Breast epithelium (tissue), 4 donors: ENCODE measurements at regions not wholly inside any gene's neighbourhood (a gene's known extent, or its start where the extent isn't known, plus 50 kb on each side); places are given as distances from the start of the nearest gene placed in this dataset.
"Not testable (repeated sequence)": the region's sequence is repeated elsewhere in the genome, so short reads cannot be mapped to it uniquely, and the experiment has no call there.

ENCODE experiments used
- DNase-seq, 2 donors: peaks; one replicate each; pipeline ENCODE4 v3.0.0-alpha.2; 2019; ENCODE audit warnings: low spot score in 2 of 2
- H3K27ac ChIP-seq, 2 donors: fragments of 200-600 bp; sonication (generic) in 1 of 2; one replicate each; pipeline ENCODE4 v1.5.1; 2016 to 2019; ENCODE audit warnings: mild to moderate bottlenecking in 1 of 2
- H3K27me3 ChIP-seq, 2 donors: fragments of 200-600 bp; sonication (generic) in 1 of 2; one replicate each; pipeline versions ENCODE4 v1.5.1 to v1.6.0; 2017 to 2019; ENCODE audit warnings: control low read depth in 1 of 2, mild to moderate bottlenecking in 1 of 2
- H3K36me3 ChIP-seq: fragments of 200-600 bp; one replicate; pipeline ENCODE4 v1.5.1; 2019
- H3K4me1 ChIP-seq, 2 donors: fragments of 200-600 bp; sonication (generic); one replicate each; pipeline ENCODE4 v1.5.1; 2016 to 2019; ENCODE audit warnings: control low read depth in 1 of 2
- H3K4me3 ChIP-seq, 3 donors: fragments of 200-600 bp; sonication (generic); 1 replicate in 2 of 3; 2 replicates in 1 of 3; pipeline ENCODE4 v1.5.1; 2016 to 2019; ENCODE audit warnings: mild to moderate bottlenecking in 3 of 3, moderate library complexity in 2 of 3
- H3K9me3 ChIP-seq, 2 donors: fragments of 200-600 bp; sonication (generic) in 1 of 2; one replicate each; pipeline ENCODE4 v1.5.1; 2016 to 2019; ENCODE audit warnings: control low read depth in 1 of 2
- CTCF ChIP-seq, 3 donors: fragments of 450-650 bp; IDR thresholded peaks; one replicate each; pipeline ENCODE4 v1.5.1; 2016 to 2017; ENCODE audit warnings: antibody characterized with exemption in 3 of 3, mild to moderate bottlenecking in 3 of 3, moderate library complexity in 3 of 3
- POLR2A ChIP-seq: fragments of 450-650 bp; IDR thresholded peaks from one replicate; pipeline ENCODE4 v1.6.1; 2016; ENCODE audit warnings: antibody characterized with exemption, mild to moderate bottlenecking, moderate library complexity
- POLR2AphosphoS5 ChIP-seq, 3 donors: sonication (generic); formaldehyde crosslinking; IDR thresholded peaks; one replicate each; pipeline ENCODE4 v1.6.1; 2017; ENCODE audit warnings: antibody characterized with exemption in 3 of 3
- intact Hi-C: fragments of 100-400 bp; cut with DNase I; formaldehyde crosslinking; loops from one replicate; pipeline ENCODE4 v1.15.1; 2023; ENCODE audit warnings: low total_unique reads

DNA sequence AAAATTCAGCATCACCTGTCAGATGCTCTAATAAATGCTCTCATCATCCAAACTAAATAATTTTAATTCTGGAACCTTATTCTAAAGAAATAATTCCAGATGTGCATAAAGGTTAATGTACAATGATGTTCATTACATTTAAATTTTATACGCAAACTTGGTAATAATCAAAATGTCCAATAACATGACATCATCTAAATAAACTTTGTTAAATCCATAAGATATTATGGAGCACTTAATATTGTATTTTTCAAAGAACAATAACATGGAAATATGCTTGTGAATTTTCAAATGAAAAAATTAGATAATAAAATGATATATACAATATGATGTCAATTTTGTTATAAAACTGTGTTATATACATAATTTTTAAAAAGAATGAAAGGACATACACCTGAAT, 92.1 kb upstream of the ZCCHC13 start:
- intact Hi-C loops: no loop called here
- H3K36me3 ChIP-seq: no peaks in the 10 kb centered on the region
- H3K27me3 ChIP-seq: peaks cover 0 to 22% of the 10 kb centered on the region in 2 donors
- H3K9me3 ChIP-seq: no peaks in the 10 kb centered on the region
- no peak for DNase-seq
- H3K27ac ChIP-seq: no peak overlapping the region
- no peaks in the 10 kb centered on the region for H3K4me1 ChIP-seq
- no peak overlapping the region for H3K4me3 ChIP-seq
- TF ChIP-seq CTCF (IDR thresholded peaks at IDR 0.05) (no peak), POLR2A (no peak), POLR2AphosphoS5 (IDR thresholded peaks at IDR 0.05) (no peak)

DNA sequence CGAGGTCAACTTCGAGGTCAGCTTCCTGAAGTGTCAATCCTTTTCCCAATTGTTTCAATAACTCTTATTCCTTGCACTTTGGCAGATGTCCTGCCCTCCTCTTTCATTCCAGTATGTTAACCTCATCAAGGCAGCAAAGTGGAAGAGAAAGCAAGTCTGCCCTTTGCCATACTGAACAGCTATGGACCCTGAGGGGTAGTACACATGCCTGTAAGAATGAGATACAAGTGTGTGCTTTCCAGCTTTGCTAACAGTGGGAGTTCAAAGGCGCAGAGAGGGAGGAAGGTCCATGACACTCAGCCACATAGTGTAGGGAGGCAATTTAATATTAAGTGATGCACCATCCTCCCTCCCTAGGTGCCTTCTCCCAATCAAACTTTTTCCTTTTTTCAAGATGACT, 96.4 kb upstream of the ZCCHC13 start:
- no peak for DNase-seq
- Histone ChIP-seq H3K4me1 (no peaks in the 10 kb centered on the region), H3K27ac (no peak overlapping the region), H3K27me3 (peaks cover 0 to 17% of the 10 kb centered on the region in 2 donors), H3K9me3 (no peaks in the 10 kb centered on the region), H3K4me3 (no peak overlapping the region), H3K36me3 (no peaks in the 10 kb centered on the region)
- intact Hi-C loops: no loop called here
- no peak for TF ChIP-seq CTCF (IDR thresholded peaks at IDR 0.05)
- TF ChIP-seq POLR2AphosphoS5 (IDR thresholded peaks at IDR 0.05): no peak
- no peak for TF ChIP-seq POLR2A

GRCh38 chrX:74195605-74196004, 108.4 kb upstream of the ZCCHC13 start:
- intact Hi-C loops: no loop called here
- peaks cover 0 to 27% of the 10 kb centered on the region in 2 donors for H3K27me3 ChIP-seq
- H3K4me1 ChIP-seq: no peaks in the 10 kb centered on the region
- DNase-seq: no peak
- TF ChIP-seq CTCF (IDR thresholded peaks at IDR 0.05): no peak
- no peak for TF ChIP-seq POLR2A
- no peak for TF ChIP-seq POLR2AphosphoS5 (IDR thresholded peaks at IDR 0.05)
- H3K27ac ChIP-seq: no peak overlapping the region
- H3K36me3 ChIP-seq: no peaks in the 10 kb centered on the region
- H3K9me3 ChIP-seq: no peaks in the 10 kb centered on the region
- no peak overlapping the region for H3K4me3 ChIP-seq

- Histone ChIP-seq H3K4me1 (no peaks in the 10 kb centered on the region), H3K36me3 (no peaks in the 10 kb centered on the region), H3K4me3 (no peak overlapping the region), H3K27me3 (peaks cover 0 to 27% of the 10 kb centered on the region in 2 donors), H3K9me3 (no peaks in the 10 kb centered on the region), H3K27ac (no peak overlapping the region)
- TF ChIP-seq CTCF (IDR thresholded peaks at IDR 0.05): no peak
- TF ChIP-seq POLR2AphosphoS5 (IDR thresholded peaks at IDR 0.05): no peak
- TF ChIP-seq POLR2A: no peak
- no peak for DNase-seq
- intact Hi-C loops: no loop called here
Observed at GRCh38 chrX:74195120-74195519, 108.9 kb upstream of the ZCCHC13 start.

DNA sequence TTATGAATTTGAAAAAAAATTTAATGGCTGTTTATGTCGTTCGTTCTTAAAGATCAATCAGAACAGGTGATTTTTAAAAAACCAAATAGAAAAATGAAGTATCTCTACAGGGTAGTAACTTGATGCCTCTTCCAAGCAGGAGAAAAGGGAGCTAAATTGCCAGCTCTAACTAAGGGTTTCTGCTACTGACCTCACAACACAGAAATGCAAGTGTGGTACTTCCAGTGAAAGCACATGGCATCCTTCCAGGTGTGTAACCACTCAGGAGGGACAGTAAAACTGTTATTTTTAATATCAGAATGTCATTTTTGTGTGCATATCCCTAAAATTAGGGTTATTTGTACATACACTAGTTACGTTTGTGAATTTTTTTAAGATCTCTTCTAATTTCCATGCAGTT, 116.8 kb upstream of the ZCCHC13 start:
- H3K4me3 ChIP-seq: no peak overlapping the region
- intact Hi-C loops: no loop called here
- H3K4me1 ChIP-seq: no peaks in the 10 kb centered on the region
- H3K9me3 ChIP-seq: peaks cover 0 to 5% of the 10 kb centered on the region in 2 donors
- H3K36me3 ChIP-seq: no peaks in the 10 kb centered on the region
- no peak for DNase-seq
- no peak overlapping the region for H3K27ac ChIP-seq
- H3K27me3 ChIP-seq: peaks cover 0 to 15% of the 10 kb centered on the region in 2 donors
- no peak for TF ChIP-seq CTCF (IDR thresholded peaks at IDR 0.05)
- TF ChIP-seq POLR2A: no peak
- no peak for TF ChIP-seq POLR2AphosphoS5 (IDR thresholded peaks at IDR 0.05)

DNA sequence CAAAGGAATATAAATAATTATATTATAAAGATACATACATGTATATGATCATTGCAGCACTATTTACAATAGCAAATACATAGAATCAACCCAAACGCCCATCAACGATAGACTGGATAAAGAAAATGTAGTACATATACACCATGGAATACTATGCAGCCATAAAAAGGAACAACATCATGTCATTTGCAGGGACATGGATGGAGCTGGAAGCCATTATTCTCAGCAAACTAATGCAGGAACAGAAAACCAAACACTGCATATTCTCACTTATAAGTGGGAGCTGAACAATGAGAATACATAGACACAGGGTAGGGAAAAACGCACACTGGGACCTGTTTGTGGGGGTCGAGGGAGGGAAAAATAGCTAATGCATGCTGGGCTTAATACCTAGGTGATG, 120.9 kb upstream of the ZCCHC13 start:
- intact Hi-C loops: not testable (repeated sequence)

DNA sequence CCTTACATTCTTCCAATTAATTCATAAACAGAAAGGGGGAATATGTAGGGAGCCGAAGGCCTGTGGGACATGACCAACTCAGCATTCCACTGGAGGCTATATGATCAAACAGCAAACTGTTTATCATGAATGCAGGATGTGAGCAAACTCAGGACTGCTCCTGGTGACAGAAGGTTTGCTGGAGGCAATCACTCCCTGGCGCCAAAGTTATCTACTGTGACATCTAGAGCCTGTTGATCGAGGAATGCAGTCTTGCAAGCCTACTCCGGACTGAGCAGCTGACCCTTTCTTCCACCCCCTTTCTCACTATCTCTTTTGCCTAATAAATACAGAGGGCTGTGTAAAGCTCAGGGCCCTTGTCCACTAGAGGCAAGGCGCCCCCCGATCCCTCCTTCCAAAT, 122.0 kb upstream of the ZCCHC13 start:
- H3K4me1 ChIP-seq, H3K4me3 ChIP-seq, H3K27ac ChIP-seq, H3K36me3 ChIP-seq, H3K9me3 ChIP-seq, DNase-seq, intact Hi-C loops: not testable (repeated sequence)
- H3K27me3 ChIP-seq: peaks cover 0 to 13% of the 10 kb centered on the region in 2 donors

More for the DNA sequence above, 120.9 kb upstream of the ZCCHC13 start:
- not testable (repeated sequence) for DNase-seq, H3K9me3 ChIP-seq, H3K27ac ChIP-seq, H3K36me3 ChIP-seq, H3K4me3 ChIP-seq, H3K4me1 ChIP-seq
- peaks cover 0 to 19% of the 10 kb centered on the region in 2 donors for H3K27me3 ChIP-seq
